ENCODE measurements at regions not wholly inside any gene's neighbourhood (a gene's known extent, or its start where the extent isn't known, plus 50 kb on each side); places are given as distances from the start of the nearest gene placed in this dataset.
A peak's percentile ranks its signal among the peaks of the same experiment; 100 is the strongest.

DNA sequence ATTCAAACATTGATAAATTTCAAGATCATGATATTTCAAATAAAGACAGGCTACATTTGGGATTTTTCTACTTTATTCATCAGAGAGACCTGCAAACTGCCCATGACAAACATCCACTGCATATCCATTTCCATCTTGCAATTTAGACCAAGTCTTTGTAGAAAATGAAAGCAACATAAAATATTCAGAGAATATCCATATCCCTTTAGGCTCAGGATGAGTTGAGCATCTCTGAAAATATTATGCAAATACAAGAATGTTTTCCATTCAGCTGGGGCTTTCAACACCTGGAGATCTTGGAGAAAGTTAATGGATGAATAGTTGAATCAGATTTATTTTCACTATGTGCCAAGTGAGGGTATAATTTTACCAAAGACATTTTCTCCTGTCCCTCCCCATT is 103.4 kb downstream of the TUSC7 start:
- Histone ChIP-seq H3K4me3 (no peak overlapping the region), H3K4me1 (peaks cover 0 to 4% (median 0%) of the 10 kb centered on the region in 4 donors), H3K9me3 (no peaks in the 10 kb centered on the region), H3K27me3 (no peaks in the 10 kb centered on the region), H3K27ac (no peak overlapping the region), H3K36me3 (no peaks in the 10 kb centered on the region)
- intact Hi-C loops (cut with DNase I; ENCODE audit: low total_unique reads) = no loop called here
- DNase-seq = no peak
- TF ChIP-seq POLR2AphosphoS5 (IDR thresholded peaks at IDR 0.05) = no peak
- TF ChIP-seq, protein P1, sequence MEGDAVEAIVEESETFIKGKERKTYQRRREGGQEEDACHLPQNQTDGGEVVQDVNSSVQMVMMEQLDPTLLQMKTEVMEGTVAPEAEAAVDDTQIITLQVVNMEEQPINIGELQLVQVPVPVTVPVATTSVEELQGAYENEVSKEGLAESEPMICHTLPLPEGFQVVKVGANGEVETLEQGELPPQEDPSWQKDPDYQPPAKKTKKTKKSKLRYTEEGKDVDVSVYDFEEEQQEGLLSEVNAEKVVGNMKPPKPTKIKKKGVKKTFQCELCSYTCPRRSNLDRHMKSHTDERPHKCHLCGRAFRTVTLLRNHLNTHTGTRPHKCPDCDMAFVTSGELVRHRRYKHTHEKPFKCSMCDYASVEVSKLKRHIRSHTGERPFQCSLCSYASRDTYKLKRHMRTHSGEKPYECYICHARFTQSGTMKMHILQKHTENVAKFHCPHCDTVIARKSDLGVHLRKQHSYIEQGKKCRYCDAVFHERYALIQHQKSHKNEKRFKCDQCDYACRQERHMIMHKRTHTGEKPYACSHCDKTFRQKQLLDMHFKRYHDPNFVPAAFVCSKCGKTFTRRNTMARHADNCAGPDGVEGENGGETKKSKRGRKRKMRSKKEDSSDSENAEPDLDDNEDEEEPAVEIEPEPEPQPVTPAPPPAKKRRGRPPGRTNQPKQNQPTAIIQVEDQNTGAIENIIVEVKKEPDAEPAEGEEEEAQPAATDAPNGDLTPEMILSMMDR (IDR thresholded peaks at IDR 0.05) = no peak
- no peak for TF ChIP-seq POLR2A (IDR thresholded peaks at IDR 0.05)
- no peak for TF ChIP-seq EP300 (IDR thresholded peaks at IDR 0.05; ENCODE audit: low read depth)
- in situ Hi-C loops (cut with MboI; ENCODE audit: low pct_ligation_motif_present in 1 of 4, low pct_unique_long_range_greater_than_20kb in 1 of 4, low sequenced_read_pairs in 3 of 4) = no loop called here

DNA sequence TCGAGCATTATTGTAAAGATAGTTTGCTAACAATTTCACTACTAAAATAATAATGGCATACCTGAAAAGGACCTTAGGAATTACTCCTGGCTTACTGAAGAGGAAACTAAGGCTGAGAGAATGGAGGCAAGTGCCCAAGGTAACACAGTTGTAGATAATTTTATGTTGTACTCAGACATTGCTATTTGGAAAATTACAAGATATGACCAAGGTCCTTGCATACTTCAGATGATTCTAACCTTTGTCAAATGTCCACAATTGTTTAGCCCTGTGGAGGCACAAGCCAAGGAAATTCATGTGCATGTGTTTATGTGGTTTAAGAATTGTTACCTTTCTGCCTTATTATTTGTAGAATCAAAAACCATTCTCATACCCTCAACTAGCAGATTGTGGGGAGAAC is 105.7 kb downstream of the TUSC7 start:
- no peaks in the 10 kb centered on the region for H3K9me3 ChIP-seq
- H3K27me3 ChIP-seq = no peaks in the 10 kb centered on the region
- no peaks in the 10 kb centered on the region for H3K36me3 ChIP-seq
- H3K4me1 ChIP-seq = peaks cover 0 to 4% (median 0%) of the 10 kb centered on the region in 4 donors
- 70 to 75% methylated on average over 1 of the region's 1 CpG for WGBS, 2 donors (ENCODE audit: low coverage in 1 of 2)
- H3K4me3 ChIP-seq = no peak overlapping the region
- TF ChIP-seq, protein P1 (IDR thresholded peaks at IDR 0.05) = no peak
- no peak for TF ChIP-seq EP300 (IDR thresholded peaks at IDR 0.05; ENCODE audit: low read depth)
- no peak for TF ChIP-seq POLR2AphosphoS5 (IDR thresholded peaks at IDR 0.05)
- no peak for TF ChIP-seq POLR2A (IDR thresholded peaks at IDR 0.05)
- no peak for DNase-seq
- intact Hi-C loops (cut with DNase I; ENCODE audit: low total_unique reads) = no loop called here
- in situ Hi-C loops (cut with MboI; ENCODE audit: low pct_ligation_motif_present in 1 of 4, low pct_unique_long_range_greater_than_20kb in 1 of 4, low sequenced_read_pairs in 3 of 4) = no loop called here
- H3K27ac ChIP-seq = peak overlapping the region in 2 of 4 donors; percentile 11 to 57

DNA sequence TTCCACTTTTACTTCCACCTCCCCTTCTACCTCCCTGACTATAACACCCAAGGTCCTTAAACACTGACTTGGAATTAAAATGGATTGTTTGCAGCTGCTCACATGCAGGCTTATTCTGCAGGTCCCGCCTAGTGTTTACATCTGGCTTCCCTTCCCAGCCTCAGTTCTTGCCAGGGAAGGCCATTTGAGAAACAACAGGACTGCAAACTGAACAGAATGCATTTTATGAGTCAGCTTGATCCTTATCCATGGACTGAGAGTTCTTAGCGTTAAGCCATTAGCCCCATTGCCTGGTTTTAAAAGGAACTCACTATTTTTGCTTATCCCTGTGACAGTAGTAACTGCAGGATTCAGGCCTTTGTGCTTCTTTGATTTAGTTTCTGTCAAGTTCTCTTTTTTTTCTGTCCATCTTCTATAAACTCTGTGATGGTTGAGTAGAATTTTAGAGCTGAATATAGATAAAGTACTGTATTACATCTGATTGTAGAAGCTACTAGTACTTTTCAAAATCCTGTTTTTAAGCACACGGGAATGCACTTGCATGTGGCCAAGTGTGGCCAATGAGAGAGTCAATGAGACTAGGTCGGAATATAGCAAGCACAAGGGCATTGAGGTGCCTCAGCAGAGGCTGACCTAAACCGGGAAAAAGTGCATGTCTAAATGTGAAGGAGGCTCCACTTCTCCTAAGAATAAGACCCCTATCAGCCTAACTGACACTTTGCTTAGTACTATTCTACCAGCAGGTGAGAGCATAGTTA is 106.4 kb downstream of the TUSC7 start:
- TF ChIP-seq, protein P1 (IDR thresholded peaks at IDR 0.05) = no peak
- TF ChIP-seq POLR2A (IDR thresholded peaks at IDR 0.05) = no peak
- TF ChIP-seq POLR2AphosphoS5 (IDR thresholded peaks at IDR 0.05) = peak; percentile 65 to 81 (median 79)
- TF ChIP-seq EP300 (IDR thresholded peaks at IDR 0.05; ENCODE audit: low read depth) = no peak
- Histone ChIP-seq H3K4me1 (peaks cover 0 to 4% (median 0%) of the 10 kb centered on the region in 4 donors), H3K27me3 (no peaks in the 10 kb centered on the region), H3K27ac (peak overlapping the region in 3 of 4 donors; percentile 11 to 57 (median 36)), H3K9me3 (no peaks in the 10 kb centered on the region), H3K4me3 (no peak overlapping the region), H3K36me3 (no peaks in the 10 kb centered on the region)
- in situ Hi-C loops (cut with MboI; ENCODE audit: low pct_ligation_motif_present in 1 of 4, low pct_unique_long_range_greater_than_20kb in 1 of 4, low sequenced_read_pairs in 3 of 4) (no loop called here), intact Hi-C loops (cut with DNase I; ENCODE audit: low total_unique reads) (no loop called here)
- peak; percentile 32 for DNase-seq
- 32 to 42% methylated on average over 3 to 5 of the region's 5 CpGs for whole genome bisulfite sequencing, 2 donors (ENCODE audit: low coverage in 1 of 2)

DNA sequence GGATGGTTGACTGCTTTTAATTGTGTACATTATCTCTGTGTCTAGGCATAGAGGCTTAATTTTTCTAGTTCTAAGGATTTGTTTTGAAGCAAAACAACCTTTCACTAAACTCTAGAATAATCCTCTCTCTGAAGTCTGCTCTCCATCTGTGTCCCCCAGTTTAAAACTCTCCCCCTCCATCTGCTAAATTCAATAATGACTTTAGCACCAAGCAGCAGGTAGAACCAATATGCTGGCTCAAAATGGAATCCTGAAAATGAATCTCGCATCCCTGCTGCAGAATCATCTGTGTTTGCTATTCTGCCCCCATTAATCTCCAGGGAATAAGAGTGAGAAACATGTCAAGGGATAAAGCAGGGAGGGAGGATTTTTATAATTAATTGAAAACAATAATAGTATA is 111.8 kb downstream of the TUSC7 start:
- TF ChIP-seq EP300 (IDR thresholded peaks at IDR 0.05; ENCODE audit: low read depth) = no peak
- TF ChIP-seq POLR2AphosphoS5 (IDR thresholded peaks at IDR 0.05) = no peak
- no peak for TF ChIP-seq POLR2A (IDR thresholded peaks at IDR 0.05)
- TF ChIP-seq, protein P1 (IDR thresholded peaks at IDR 0.05) = no peak
- DNase-seq = no peak
- 67 to 73% methylated on average over 1 of the region's 1 CpG for WGBS, 2 donors (ENCODE audit: low coverage in 1 of 2)
- in situ Hi-C loops (cut with MboI; ENCODE audit: low pct_ligation_motif_present in 1 of 4, low pct_unique_long_range_greater_than_20kb in 1 of 4, low sequenced_read_pairs in 3 of 4) (no loop called here), intact Hi-C loops (cut with DNase I; ENCODE audit: low total_unique reads) (no loop called here)
- H3K27me3 ChIP-seq = no peaks in the 10 kb centered on the region
- H3K27ac ChIP-seq = no peak overlapping the region
- no peak overlapping the region for H3K4me3 ChIP-seq
- peaks cover 0 to 4% (median 0%) of the 10 kb centered on the region in 4 donors for H3K4me1 ChIP-seq
- H3K36me3 ChIP-seq = no peaks in the 10 kb centered on the region
- H3K9me3 ChIP-seq = no peaks in the 10 kb centered on the region

Data from transverse colon (tissue), 4 donors.